HUDEP-2 (cell line): ENCODE measurements at regions not wholly inside any gene's neighbourhood (a gene's known extent, or its start where the extent isn't known, plus 50 kb on each side); places are given as distances from the start of the nearest gene placed in this dataset.

Source experiments
- DNase-seq, 76 experiments: peaks; one replicate each; lab custom pipeline; 2025; ENCODE audit not compliant: unreplicated experiment in 76 of 76; lab: John Stamatoyannopoulos, UW

DNA sequence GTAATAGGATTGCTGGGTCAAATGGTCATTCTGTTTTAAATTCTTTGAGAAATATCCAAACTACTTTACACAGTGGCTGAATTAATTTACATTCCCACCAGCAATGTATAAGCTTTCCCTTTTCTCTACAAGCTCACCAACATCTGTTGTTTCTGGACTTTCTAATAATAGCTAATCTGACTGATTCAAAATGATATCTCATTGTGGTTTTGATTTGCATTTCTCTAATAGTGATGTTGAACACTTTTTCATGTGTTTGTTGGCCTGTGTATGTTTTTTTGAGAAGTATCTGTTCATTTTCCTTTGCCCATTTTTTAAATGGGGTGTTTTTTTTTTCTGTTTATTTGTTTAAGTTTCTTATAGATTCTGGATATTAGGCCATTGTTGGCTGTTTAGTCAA, 659.0 kb upstream of the GNPDA2 start:
- DNase-seq = no peak

DNA sequence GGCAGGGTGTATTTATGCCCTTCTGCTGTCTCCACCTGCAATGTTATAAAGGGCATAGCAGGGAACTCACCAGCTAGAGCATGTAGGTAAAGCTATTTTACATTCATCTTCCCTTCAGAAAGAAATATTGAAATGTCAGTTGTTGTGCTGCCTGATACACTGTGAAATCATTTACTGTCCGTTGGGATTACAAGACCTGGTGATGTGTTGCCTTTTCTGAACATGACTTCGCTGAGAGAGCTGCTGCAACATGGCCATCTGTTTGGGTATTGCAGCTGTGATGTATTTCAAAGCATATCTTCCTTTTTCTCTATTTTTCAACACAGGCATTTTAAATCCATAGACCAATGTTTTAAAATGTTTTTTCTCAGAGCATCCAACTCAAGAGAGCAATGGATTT, 644.1 kb upstream of the GNPDA2 start:
- DNase-seq = no peak

DNA sequence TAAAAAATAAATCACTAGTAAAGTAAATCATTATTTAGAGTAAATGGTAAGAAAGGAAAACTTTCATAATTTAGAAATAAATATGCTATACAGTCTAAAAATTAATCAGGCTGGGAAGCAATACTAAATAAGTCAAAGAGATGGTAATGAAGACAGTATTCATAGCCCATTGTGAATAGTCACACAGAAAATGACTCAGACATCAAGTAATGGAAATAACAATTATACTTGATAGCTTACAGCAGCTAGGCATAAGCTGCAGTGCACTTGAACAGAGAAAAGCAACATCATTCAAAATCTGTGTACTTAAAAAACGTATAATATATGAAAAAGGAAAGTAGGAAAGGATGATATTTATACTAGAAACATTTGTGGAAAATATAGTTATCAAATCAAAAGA, 642.5 kb upstream of the GNPDA2 start:
- DNase-seq = no peak

DNA sequence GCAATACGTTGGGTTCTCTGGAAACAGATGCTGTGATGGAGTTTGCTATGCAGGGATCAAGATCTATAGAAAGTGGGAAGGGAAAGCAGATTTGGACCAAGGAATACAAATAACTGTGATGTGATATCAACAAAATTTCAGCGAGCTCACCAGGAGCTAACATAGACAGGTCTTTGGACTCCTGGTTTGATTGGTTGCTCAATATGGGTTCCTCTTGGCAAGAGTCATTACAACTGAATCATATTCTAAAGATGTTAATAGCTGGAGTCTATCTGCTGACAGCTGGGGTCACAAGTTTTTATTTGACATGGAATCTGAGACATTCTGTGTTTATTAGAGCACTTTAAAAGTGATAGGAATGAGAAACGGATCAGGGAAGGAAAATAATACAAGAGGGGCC, 637.6 kb upstream of the GNPDA2 start:
- no peak for DNase-seq

DNA sequence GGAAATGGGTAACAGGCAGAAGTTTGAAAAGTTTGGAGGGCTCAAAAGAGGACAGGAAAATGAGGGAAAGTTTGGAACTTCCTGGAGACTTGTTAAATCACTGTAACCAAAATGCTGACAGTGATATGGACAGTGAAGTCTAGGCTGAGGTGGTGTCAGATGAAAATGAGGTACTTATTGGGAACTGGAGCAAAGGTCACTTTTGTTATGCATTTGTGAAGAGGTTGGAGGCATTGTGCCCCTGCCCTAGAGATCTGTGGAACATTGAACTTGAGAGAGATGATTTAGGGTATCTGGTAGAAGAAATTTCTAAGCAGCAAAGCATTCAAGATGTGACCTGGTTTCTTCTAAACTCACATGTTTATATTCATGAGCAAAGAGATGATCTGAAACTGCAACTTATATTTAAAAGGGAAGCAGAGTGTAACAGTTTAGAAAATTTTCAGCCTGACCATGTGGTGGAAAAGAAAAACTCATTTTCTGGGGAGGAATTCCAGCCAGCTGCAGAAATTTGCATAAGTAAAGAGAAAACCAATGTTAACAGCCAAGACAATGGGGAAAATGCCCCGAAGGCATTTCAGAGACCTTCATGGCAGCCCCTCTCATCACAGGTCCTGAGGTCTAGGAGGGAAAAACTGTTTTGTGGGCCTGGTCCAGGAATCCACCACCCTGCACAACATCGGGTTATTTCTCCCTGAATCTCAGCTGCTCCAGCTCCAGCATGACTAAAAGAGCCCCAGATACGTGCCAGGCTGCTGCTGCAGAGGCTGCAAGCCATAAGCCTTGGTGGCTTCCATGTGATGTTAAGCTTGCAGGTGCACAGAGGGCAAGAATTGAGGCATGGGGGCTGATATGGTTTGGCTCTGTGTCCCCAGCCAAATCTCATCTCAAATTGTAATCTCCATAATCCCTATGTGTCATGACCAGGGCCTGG, 632.5 kb upstream of the GNPDA2 start:
- no peak for DNase-seq

DNA sequence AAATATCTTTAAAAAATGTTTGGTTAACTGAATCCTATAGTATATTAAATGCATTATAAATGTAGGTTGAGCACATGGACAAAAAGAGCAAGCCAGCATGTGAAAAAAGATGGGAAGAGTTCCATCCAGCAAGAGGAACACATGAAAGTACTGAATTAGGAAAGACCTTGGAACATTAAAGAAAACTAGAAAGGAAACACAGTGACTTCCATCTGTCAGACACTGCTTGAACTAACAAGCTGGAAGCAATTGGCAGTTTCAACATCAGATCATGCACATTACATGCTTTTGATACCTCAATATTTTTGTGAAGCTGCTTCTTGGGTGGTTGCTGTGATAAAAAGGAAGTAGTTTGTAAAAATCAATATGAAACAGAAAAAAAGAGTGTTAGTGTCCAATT, 626.8 kb upstream of the GNPDA2 start:
- no peak for DNase-seq

DNA sequence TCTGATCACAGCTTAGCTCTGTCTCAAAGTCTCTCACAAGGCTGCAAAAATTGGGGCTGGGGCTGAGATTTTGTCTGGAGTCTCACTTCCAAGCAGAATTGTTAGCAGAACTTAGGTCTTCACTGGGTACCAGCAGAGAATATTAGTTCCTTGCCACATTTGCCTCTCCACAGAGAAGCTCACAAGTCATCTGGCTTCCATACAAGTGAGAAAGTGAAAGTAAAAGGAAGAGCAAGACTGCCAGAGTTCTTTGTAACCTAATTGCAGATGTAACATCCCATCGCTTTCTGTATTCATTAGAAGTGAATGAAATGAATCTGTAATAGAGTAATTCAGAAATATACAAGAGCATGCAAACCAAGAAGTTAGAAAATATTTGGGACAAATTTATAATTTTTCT, 624.1 kb upstream of the GNPDA2 start:
- DNase-seq = no peak

DNA sequence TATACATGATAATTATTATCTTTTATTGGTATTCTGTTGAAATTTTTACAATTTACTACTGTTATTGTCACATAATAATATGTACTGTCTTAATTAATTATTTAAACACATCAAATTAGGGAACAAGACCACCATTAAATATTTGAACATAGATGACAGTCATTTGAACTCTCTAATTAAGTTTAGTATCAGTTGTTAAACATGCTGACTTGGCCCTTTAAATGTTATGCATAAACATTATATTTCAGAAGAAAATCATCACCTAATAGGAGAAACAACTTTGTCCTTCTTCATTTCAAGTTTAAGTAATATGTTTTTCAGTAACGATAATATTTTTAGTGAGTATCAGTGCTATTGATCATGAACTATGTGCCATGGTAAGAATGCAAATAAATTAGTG, 623.5 kb upstream of the GNPDA2 start:
- DNase-seq = no peak

DNA sequence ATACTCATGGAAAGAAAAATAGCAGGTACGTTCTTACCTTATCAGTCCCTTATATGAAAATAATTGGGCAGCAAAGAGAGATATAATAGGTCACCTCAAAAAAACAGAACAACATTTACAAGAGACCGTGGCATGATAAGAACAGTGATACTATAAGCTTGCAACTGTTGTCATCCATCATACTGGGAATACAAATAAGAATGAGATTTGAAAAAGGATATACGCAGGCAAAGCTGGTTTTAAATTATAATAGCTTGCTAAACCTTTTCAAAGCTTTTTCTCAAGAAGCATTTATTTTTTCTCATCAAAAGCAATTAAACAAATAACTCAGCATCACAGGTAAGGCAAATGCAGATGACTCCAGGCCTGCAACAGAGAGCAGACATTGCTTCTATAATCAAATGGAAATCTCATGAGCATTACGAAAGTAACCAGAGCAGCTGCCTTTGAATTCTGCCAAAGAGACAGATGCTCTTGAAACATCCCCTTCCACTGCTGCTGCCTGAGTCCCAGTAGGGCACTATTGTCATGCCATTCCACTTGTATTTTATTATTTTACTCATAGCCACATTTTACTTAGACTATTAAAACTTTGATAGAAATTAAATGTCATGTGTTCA, 620.6 kb upstream of the GNPDA2 start:
- no peak for DNase-seq

DNA sequence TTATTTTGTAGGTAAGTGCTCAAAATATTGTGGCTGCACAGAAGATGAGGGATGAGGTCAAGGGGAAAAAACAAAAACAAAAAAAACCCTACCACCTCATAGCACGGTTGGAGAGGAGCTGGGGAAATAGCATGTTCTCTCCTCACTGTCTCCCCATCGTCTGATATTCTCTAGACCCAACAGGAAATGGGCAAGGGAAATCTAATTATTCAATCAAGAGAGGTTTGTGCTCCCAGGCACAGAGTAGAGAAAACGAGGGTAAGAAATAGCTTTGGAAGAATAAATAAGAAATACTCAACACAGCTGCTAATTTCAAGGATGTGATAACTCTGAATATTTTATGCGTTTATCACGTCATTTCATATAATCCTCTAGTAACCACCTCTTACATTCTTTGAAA, 619.2 kb upstream of the GNPDA2 start:
- no peak for DNase-seq

DNA sequence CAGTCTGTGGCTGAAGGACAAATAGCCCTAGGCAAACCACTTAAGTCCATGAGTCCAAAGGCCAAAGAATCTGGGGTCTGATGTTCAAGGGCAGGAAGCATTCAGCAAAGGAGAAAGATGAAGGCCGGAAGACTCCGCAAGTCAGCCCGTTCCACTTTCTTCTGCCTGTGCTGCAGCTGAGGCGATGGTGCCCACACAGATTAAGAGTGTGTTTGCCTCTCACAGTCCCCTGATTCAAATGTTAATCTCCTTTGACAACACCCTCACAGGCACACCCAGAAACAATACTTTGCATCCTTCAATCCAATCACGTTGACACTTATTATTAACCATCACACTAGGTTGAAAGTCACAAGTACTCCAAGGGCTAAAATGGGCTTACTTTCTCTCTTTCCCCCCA, 605.4 kb upstream of the GNPDA2 start:
- DNase-seq = no peak

DNA sequence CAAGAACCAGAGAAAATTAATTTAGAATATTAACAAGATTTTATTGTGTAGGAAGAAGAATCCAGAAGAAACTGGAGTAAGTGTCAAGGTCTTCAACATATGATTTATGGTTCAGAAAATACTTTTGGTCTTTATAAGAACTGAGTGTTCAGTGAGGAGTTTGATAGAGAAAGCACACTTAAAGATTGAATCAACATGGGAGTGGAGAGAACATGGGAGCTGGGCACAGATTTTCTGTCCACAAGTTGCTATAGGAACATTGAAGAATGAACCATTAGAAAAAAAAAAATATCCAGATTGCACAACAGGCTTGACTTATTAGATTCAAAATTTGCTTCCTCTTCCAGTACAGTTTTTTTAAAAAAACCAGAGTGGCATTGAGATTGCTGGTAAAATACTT, 601.2 kb upstream of the GNPDA2 start:
- DNase-seq = no peak

DNA sequence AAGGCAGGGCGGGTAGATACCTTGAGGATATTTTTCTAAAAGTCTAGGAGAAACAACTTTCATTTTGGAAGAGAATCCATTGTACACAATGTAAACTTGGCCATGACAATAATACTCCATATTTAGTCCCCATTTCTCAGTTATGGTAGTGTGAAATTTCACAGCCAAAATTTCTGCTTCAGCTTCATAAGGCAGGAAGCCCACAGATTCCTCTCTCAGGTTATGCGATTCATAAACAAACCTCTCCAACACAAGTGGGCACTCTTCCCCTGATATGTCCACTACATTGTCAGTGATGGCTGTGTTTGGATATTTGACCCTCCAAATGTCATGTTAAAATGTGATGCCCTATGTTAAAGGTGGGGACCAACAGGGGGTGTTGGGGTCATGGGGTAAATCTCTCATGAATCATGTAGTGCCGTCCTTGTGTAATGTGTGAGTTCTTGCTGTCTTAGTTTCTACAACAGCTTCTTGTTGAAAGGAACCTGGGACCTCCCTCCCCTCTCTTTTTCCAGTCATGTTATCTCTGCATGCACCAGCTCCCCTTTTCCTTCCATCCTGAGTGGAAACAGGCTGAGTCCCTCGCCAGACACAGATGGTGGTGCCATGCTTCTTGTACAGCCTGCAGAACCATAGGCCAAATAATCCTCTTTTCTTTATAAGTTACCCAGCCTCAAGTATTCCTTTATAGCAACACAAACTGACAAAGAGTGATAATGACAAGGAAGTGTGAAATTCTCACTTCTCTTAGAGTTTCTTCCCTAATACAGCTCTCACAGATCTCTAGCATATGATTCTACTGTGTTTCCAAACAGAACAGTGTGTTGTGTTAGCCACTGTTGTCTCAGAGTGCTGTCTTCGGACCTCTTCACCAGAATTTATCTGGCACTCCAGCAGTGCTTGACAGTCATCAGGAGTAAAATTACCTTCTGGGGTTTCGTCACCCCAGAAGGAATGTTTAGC, 598.4 kb upstream of the GNPDA2 start:
- DNase-seq = no peak

DNA sequence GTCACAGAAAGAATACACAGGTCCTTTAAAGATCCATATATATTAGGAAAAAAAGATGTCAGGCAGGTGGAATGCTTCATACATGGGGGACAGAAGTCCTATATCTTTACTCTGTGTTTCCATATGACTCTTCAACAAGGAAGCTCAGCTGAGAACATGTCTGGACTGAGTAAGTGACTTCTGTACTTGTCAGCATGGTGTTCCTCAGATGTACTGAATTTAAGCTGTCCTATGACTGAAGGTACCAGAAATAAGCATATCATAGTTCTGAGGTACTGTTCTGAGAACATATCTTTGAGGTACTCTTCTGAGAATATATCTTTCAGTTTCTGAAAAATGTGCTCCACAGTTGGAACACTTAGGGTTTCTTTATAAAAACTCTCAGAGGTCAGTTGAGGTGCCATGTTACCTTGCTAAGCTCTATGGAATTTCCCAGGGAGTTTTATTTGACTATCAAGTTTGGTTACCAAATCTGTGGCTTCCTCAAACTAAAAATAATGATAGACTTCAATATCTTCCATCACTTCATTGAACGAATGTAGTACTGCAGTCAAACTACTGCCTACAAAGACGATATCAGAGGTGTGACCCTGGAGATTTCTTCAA, 597.2 kb upstream of the GNPDA2 start:
- no peak for DNase-seq

DNA sequence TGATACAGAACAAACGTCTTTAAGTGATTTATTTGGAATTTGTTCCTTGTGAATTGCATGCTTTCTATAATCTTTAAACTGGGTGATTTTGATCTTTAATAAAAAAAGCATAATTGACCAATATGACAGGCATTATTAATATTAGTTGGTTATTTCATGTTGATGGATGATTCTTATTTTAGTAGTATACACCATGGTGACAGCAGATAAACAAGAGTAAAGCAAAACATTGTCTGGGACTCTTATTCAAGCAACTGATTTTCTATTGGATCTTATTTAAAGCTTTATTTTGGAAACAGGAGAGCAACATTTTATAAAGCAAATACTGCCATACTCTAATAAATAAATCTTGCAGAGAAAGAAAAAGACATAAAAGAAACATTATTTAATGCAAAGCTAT, 591.4 kb upstream of the GNPDA2 start:
- no peak for DNase-seq

DNA sequence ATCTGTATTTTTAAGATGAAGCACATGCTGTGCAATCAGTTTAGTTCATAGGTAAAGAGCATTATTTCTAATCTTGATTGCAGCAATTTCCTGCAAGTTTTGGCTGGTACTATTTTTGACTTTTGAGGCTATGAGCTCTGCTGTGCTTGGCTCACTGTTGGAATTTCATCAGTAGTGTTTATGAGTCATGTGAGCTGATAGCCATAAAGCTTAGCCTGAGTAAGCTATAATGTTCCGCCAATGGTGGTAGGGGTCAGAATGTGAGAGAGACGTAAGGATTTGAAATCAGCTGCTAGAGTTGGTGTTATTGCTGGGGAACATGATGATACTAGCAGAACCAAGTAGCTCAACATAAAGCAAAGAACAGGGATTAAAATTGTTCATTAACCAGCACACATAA, 590.9 kb upstream of the GNPDA2 start:
- no peak for DNase-seq

DNA sequence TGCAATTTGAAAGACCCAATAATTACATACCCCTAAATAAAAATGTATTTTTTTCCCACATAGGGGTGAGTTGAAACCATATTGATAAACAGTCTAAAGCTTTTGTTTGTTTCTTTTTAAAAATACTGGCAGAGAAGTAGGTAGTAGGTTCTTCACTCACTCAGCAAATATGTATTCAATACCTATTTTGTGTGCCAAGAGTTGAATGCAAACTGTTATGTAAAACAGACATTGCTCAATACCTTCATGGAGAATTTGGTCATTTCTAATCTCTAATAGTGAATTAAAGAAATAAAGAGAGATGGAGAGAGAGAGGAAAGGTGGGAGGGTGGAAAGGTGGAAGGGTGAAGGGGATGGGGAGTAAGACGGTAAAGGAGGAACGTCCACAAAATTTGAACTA, 589.9 kb upstream of the GNPDA2 start:
- DNase-seq = no peak

DNA sequence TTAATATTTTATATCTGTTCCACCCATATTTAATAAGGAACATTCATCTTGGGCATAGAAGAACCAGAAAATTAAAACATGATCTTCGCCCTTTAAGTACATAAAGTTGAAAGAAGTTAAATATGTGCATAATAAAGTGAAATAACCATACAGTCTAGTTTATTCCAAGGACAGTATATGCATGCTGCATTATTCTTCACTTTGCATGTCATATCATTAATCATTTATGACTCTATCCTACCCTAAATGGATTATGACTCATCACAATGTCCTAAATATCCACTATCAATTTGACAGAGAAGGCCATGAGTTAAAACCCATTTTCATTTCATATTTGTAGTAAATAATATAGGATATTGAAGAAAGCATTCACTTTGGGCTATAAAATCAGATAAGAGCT, 576.5 kb upstream of the GNPDA2 start:
- DNase-seq = no peak

DNA sequence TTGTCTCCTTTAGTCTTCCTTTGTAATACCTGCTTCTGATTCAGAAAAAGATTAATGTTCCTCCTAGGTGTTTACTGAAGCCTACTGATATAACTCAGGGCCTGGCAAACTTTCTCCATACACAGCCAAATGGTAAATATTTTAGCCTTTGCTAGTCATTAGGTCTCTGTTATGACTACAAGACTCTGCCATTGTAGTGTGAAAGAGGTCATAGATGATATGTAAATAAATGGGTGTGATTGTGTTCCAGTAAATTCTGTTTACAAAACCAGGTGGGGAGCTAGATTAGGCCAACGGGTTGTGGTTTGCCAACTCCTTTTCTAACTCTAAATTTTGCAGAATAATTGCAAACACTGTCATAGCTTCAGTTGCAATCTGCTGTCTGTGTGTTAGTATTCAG, 568.1 kb upstream of the GNPDA2 start:
- DNase-seq = peak in 3 of 76 experiments; percentile 1 to 19 (median 9)

DNA sequence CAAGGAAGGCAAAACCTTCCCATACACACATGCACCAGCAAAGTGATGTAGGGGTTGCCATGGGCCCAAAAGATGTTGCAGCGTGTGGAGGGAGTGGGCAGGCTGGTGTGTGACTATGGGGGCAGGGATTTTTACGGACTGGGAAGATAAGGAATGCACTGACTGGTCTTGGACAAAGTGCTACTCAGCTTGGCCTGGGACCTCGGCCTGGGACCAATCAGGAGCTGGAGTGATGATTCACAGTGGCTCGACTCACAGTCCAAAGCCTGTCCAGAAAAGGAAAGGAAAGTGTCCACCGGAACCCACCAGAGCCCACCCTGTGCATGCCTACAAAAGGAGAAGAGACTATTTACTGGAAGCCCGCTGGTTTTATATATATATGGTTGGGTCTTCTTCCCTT, 567.0 kb upstream of the GNPDA2 start:
- DNase-seq = no peak

DNA sequence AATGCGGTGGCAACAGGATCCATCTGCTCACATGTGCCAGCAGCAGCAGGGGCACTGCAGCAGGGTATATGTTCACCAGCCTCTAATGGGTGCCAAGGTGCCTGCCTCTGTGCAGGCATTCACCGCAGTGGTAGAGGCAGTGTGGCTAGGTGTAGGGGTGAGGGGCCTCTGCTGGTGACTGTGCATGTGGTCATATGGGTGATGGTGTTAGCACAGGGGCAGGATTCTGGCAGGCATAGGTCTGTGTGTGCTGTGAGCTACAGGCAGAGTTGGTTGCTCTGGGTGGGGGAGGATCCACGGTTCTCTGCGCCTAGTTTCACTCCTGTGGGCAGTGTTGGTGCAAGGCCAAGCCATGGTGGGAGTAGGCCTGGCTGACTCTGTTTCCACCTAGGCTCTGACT, 566.5 kb upstream of the GNPDA2 start:
- no peak for DNase-seq
